Globus pallidus (tissue), 1 donor: ENCODE measurements at regions not wholly inside any gene's neighbourhood (a gene's known extent, or its start where the extent isn't known, plus 50 kb on each side); places are given as distances from the start of the nearest gene placed in this dataset.

Experiments used
- DNase-seq: peaks from one replicate; pipeline ENCODE4 v3.0.0-alpha.2; 2015; ENCODE audit warnings: low spot score

GRCh38 chr2:239674101-239674980 is 273.5 kb upstream of the HDAC4 start:
- DNase-seq: no peak

DNA sequence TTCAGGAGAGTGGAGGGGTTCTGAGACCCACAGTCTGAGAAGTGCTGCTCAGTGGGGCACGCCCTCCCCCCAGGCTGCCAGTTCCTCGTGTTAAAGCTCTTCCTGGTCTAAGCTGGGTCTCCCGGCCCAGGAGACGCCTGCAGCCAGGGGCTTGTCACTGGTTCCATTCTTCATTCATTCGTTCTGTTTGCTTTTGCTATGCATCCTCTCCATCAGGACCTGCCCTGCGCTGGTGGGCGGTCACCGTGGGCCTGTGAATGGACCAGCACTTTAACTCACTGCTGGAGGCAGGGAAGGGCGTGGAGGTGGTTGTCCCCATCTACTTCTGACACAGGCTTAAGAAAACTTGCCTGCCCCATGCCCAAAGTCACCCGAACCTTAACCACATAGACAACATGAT is 272.8 kb upstream of the HDAC4 start:
- no peak for DNase-seq

DNA sequence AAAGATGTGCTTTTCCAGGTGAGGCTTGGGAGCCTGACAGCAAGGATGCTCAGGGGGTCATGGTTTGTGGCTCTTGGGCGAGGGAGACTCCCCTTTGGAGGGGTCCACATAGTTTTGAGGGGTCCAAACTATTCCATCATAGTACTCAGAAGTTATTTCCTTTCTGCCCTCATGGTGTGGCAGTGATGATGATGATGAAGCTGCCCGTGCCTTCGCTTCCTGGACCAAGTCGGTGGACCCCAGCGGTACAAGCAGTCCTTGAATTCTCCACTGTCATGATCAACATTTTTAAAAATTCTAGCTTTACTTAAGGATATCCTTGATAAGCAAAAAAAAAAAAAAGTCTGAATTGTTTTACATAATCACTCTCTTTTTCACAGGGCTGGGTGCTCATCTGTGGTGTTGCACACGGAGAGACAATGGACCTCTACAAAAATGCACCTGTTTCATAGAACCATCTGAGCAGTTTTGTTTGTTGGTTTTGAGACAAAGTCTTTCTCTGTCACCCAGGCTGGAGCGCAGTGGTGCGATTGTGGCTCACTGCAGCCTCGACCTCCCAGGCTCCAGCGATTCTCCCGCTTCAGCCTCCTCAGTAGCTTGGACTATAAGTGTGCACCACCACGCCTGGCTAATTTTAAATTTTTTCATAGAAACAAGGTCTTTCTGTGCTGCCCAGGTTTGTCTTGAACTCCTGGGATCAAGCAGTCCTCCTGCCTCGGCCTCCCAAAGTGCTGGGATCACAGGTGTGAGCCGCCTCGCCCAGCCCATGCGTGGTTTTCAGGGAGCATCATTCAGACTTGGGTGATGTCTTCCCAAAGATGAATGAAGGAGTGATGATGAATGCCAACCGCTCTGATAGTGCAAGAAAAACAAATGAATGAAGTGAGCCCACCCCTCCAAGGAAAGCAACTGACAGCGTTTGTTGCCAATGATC is 271.4 kb upstream of the HDAC4 start:
- no peak for DNase-seq

GRCh38 chr2:239671471-239671870 is 270.7 kb upstream of the HDAC4 start:
- no peak for DNase-seq

DNA sequence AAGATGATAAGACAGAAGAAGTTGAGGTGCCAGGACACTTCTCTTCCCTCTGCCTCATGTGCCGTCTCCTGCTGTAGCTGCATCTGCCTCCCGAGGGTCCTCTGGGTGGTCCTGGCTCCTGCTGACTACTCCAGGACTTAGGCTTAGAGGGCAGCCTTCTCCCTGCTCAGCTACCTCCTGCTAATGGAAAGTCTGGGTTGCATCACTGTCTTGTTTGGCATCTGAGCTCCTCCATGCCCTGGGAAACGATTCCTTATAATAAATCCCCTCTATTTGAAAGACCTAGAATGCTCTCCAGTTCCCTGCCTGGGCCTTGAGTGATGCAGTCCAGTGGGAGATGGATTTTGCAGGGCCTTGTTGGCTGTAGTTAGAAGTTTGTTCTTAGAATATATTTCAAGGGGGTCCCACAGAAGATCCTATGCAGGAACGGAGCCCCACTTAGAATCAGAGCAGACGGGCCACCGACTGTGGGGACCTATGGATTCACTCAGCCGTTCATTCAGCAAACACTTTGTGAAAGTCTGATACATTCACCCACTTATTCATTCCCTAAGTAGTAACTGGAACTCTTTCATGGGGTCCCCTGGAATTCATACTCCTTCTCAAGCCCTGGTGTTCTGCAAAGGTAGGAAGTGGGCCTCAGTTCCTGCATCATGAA is 269.8 kb upstream of the HDAC4 start:
- DNase-seq: no peak

GRCh38 chr2:239669899-239670460 is 269.2 kb upstream of the HDAC4 start:
- no peak for DNase-seq

- DNase-seq: no peak
Measured at GRCh38 chr2:239669181-239669898, 268.5 kb upstream of the HDAC4 start.

DNA sequence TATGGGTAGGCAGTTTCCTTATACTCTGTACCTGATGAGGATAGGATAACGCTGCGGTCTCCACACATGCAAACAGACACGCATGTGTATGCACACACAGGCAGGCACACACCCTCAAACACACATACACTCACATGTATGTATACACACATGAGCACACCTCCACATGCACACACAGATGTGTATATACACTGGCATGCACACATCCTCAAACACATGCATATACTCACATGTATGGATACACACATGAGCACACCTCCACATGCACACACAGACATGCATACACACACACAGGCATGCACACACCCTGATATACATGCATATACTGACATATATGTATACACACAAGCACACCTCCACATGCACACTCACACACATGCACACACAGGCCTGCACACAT is 267.8 kb upstream of the HDAC4 start:
- DNase-seq: no peak

DNA sequence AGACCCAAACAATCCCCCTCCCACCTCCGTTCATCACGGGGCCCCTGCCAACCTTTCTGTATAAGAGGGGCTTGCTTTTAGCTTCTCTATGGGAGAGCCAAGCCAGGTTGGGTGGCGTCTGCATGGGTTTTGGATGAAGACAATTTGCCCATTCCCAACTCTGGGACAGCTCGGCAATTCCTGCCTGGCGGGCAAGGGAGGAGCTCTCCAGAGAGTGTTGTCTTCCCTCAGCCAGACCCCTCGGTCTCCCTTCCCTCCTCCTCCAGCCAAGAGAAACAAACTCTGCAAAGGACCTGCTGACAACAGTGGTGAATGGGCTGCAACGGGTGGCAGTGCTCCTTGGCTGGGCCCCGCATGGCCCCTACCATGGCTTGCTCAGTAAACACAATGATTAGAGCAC is 267.2 kb upstream of the HDAC4 start:
- DNase-seq: no peak

GRCh38 chr2:239667431-239667985 is 266.7 kb upstream of the HDAC4 start:
- no peak for DNase-seq

DNA sequence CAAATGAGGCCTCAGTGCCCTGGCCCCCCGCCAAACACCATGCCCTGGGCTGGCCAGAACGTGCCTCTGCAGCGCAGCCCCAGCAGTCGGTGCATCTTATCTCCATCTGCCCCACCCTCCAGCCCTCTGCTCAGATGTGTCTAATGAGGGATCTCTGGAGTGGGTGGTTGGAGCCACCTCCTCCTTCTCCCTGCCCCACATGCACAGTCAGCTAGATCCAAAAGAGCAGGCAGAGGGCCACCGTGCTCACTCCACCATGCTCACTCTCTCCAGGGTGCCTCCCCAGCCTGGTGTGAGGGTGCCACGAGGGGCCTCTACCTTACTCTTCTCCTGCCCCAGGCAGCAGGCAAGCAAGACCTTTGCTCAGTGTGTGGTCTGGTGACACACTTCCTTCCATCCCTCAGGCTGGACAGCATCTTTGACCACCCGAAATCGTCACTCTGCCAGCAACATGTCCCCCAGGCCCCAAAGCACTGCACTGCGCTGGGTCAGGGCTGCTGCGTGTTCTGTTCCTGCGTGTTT is 266.1 kb upstream of the HDAC4 start:
- no peak for DNase-seq

GRCh38 chr2:239666053-239666854 is 265.4 kb upstream of the HDAC4 start:
- no peak for DNase-seq

DNA sequence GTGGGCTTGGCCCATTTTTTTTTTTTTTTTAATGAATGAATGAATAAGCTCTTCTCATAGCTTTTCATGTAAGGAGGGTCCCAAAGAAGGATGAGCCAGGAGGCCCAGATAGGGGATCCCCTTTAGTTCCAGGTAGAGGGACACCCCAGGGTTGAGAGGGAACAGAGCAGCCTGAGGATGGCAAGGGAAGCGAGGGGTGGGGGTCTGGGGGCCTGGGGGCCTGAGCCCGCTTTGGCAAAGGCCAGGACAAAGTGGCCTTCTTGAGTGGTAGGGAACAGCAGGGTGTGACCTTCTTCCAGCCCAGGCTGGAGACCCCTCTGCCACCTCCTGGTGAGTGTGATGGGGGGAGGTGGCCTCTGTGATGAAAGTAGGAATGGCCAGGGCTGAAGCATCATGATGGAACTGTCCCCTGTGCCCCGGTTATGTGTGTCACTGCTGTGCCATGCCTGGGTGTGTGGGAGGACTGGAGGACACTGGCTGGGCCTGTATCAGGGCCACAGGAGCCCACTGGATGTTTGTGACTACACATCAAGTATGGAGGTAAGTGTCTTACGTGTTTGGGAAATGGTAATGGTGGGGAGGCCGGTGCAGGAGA is 263.5 kb upstream of the HDAC4 start:
- no peak for DNase-seq

- no peak for DNase-seq
Measured at GRCh38 chr2:239663364-239663924, 262.6 kb upstream of the HDAC4 start.

DNA sequence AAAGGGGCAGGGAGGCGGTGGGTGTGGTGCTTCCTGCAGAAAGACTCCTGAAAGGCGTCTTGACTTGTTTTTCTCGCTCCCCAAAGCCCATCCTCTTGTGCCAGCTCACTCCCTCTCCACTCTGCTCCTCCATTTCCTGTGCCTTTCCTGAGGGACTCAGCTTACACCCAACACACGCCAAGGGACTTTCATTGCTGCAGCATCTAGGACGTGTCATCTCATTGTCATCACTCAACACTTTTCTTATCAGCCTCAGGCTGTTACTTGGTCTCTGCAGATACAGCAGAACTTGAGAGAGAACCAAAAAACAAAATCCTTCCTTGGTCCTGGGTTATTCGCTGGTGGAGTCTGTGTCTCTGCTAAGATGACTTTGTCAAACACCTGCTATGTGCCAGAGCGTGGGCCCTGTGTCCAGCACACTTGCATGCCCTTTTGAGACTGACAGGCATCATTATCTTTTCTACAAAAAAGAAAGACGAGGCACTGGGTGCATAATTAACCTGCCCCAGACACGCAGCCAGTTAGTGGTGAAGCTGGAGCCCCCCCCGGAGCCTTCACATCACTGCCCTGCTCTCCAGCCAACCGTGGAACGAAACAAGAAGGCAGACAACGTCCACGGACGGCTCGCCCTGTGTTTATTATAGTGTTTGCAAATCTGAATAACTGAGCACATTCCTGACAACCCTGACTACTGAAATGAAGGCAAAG is 261.7 kb upstream of the HDAC4 start:
- DNase-seq: no peak

DNA sequence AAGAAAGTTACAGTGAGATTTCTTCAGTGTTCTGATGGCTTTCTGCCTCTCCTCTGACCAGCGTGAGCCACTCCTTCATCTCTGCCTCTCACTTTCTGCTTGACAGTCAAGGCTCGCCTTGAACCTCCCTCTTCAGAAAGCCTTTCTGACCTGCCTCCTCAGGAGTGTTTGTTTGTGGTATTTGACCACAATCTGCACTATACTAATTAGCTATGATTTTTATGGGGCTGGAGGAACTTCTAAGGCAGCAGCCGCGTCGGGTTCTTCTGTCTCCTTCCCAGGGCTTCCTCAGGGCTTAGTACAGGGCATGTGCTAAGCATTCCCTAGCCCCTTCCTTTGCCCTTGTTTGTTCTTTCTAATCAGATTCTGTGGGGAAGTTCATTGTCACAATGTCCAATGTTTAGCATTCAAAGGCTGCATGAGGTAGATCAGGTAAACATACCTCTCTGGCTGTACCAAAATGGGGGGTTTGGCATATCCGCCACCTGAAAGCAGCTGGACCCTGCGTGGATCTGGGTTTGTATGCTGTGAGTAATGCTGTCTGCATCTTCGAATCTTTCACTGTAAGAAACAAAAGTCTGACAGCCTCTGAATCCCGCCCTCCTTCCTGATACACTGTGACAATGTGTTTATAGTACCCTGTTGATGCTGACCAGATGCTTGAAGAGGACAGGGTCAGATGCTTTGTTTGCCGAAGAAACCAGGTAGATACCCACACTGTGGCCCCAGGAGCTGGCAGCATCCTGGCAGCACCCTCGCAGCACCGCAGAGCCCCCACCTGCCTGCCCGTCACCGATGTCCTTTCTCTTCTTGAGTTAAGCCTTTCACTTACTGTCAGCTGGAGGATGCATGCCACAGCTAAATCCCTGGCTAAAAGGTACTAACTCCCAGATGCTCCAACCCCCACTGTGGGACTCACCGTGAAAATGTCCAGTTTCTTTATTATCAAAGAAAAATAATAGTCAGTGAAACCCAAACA is 260.8 kb upstream of the HDAC4 start:
- DNase-seq: no peak
